NCI-H526 treated with DMSO at 0.1 percent for 48 hours (cell line): ENCODE measurements at regions not wholly inside any gene's neighbourhood (a gene's known extent, or its start where the extent isn't known, plus 50 kb on each side); places are given as distances from the start of the nearest gene placed in this dataset.

Experiments used
- DNase-seq: peaks from one replicate; lab custom pipeline; 2025; lab: John Stamatoyannopoulos, UW

DNA sequence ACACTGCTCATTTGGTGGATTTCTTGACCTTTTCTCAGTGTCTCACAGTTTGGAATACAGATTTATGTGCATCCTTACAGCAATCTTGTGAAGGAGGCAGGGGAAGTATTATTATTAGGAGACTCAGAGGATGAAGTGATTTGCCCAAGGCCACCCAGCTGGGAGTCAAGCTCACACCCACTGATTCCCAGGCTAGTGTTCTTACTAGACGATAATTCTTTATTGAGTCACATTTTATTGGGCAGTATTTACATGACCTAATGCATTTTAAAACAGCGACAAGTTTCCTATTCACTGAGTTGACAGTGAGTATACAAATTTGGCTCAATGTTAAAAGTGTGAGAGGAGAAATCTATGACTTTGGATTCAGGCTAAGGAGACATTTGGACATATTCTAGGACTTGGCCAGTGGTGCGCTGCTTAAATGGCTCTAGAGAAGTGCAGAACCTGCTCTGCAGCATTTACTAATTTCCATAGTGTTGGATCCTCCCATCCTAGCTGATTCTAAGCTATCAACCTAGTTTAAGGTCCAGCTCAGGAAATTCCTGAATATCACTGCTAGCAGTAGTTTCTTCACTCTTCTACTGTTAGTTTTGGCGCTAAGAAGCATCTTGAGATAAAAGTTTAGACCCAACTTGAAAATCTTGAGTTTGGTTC is 199.3 kb downstream of the MTX2 start:
- DNase-seq = peak; percentile 4

DNA sequence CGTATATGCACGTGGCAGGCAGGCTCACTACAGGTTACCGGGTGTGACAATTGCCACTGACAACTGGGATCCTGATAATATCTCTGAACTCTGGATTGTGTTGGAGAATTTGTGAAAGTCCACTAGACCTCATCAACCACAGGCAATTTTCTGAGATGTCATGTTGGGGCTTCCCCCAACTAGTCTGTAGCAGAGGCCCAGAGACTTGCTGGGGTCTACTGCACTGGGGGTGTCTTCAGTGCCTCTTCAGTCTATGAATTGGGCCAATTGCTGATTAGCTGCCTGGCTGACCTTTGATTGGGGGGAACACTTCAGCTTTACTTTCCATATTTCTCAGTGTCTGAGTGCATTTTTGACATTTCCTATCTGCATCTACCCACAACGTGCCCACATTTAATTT is 201.5 kb downstream of the MTX2 start:
- no peak for DNase-seq

DNA sequence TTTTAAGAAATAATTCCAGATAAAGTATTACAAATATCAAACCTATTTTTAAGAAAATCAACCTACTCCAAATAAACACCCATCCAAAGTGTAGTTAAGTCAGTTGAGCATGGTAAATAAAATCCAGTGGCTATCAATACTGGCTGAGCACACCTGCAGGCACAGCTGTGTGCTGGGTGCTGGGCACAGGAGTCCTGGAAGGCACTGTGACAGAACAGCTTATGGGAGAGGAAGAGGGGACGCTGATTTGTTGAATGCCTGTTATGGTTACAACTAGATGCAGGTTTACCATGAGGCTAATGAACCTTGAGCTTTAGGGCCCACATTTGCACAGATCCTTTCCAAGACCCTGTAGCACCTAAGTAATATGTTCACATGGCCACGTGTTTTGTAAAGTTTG is 202.7 kb downstream of the MTX2 start:
- DNase-seq = no peak

DNA sequence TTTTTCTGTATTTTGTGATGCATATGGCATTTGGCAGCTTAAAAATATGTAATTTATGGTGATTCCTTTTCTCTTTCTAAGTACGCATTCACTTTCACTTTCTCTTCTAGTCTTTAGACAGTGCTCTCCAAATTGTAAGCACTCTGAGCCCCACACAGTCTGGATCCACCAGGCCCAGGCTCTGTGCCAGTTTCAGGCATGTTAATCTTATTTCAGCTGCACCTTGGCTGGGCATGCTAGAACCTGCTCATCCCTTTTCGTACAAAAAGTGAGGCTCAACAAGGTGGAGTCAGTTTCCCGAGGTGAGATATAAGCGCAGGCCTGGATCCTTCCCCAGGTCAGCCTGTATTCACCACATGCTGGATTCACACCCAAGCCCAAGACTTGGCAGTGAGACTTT is 203.9 kb downstream of the MTX2 start:
- DNase-seq = no peak

DNA sequence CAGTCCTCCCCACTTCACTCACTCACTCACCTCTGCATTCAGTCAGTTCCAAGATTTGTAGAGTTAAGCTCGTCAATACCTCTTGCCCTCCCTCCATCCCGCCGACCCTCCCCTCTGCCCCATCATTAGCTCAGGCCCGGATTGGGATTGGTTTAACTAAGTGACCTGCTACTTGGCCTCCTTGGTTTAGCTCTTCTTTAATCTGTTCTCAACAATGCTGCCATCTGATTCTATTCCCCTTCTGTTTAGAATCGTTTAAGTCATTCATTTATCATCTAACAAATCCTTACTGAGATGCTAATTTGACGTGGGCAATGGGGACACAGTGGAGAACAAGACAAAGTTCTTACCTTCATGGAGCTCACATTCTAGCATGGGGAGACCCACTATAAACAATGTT is 204.6 kb downstream of the MTX2 start:
- no peak for DNase-seq

DNA sequence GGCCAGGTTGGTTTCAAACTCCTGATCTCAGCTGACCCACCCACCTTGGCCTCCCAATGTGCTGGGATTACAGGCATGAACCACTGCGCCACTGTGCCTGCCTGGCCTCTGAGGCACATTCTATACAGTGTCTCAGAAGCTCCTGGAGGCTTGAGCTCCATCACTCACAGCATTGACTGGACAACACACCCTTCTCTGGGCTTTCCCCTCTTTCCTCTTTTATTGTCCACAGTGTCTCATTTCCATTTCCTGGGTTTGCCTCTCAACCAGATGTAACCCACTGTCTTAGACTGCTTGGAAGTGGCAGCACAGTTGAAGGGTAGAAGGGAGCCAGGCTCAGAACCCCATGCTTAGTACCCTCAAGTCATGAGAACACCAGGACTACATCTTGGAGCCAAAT is 208.1 kb downstream of the MTX2 start:
- no peak for DNase-seq

DNA sequence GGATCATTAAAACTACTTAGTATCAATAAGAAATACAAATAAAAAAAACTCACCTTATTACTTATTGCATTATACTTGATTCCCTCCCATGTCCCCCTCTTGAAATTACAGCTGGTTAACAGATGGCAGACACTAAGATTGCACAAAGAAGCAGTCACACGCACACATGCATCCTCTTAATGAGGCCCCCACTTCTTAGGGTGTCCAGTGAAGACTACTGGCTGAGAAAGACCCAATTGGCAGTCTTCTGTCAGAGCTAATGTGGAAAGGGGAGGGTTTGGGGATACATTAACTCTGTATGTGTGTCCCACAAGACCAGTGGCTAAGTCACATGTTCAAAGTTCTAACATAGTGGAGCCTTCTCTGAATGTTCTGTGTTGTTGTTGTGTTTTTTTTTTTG is 210.7 kb downstream of the MTX2 start:
- DNase-seq = no peak

DNA sequence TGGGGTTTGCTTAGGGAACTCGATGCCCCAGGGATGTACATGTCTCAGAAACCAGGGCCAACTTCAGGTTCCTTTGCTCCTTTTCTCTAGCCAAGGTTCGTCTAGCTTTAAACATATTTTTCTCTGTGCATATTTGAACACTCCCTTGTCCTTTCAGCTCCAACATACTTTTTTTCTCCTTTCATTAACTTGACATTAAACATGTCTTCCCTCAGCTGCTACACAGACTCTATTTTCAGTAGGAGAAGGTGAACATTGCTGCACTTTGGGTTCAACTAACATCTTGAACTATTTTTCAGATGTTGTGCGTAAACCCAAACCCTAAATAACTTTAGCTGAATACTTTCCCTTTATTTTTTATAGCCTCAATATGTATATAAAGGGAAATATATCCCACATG is 212.9 kb downstream of the MTX2 start:
- no peak for DNase-seq

DNA sequence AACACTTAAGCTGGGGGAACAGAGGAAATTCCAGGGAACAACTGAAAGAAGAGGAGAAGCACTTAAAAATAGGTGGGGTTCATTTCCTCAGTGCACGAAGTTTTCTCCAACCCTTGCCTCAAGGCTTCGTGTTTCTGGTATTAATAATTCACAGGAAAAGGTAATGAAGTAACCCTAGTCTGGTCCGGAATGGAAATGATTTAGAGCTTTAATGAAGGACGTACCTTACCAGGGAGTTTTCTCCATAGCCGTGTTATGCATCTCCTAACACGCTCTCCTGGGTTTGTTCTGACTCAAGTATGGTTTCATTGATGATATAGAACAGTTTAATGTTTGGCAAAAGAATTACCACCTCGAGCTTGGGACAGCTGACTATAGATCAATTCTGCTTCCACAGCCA is 214.2 kb downstream of the MTX2 start:
- no peak for DNase-seq

DNA sequence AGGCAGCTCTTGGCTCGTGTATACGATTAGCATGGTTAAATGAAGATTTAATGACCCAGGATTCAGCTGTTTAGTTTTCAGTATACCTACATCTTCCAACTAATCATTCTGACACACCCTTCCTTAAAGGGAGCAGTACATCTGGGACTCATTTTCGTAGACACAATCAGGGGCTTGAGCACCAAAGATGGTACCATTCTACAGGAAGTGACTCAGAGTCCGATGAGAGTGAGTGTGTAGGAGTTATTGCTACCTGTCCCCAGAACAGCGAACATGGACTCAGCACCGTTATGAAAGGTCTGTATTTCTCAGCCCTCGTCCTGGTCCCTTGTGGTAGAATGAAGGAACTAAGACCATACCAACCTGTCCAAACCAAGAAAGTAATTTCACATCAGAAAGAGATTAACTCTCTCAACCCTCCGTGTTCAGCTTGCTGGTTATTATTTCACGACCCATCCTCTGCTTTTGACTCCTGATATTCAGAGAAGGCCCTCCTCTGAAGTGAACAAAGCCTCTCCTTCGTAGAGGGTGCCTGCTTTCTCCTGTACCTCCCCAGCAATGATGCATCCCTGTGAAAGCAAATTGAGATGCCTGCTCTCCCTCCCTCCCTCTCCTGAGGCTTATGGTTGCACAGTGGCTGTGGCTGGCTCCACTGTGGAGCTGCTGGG is 214.8 kb downstream of the MTX2 start:
- no peak for DNase-seq

DNA sequence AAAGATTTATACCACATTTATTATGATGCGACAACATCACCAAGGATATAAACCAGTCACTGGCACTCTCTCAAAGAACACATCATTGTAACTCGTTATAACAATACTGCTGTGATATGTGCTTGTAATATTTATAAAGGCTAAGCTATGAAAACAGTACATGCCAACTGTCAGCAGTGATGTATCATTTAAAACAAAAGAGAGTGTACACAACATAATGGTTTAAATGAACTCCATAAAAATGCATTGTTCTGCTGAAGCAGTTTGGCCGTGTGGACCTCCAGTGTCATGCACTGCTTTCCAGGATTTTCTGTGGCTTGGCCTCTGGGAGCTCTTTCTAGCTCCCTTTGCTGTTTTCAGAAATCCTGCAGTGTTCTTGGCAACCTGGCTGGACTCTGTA is 215.6 kb downstream of the MTX2 start:
- DNase-seq = no peak

DNA sequence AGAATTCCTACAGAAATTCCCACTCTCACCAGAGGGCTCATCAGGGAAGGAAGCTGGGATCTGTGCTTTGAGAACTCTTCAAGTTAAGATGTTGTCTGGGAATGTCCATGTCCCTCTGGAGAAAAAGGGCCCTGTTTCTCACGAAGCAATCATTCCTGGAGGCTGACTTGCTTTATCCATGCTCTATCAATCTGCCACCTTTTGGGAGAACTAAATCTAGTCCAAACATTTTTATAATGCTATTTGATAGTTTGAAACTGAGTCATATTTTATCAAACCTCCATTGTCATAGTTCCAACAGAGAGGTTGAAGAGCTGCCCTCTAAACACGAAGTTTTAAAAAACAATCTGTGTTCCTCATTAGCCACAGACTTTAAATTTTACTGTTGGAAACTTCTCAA is 219.2 kb downstream of the MTX2 start:
- DNase-seq = no peak

DNA sequence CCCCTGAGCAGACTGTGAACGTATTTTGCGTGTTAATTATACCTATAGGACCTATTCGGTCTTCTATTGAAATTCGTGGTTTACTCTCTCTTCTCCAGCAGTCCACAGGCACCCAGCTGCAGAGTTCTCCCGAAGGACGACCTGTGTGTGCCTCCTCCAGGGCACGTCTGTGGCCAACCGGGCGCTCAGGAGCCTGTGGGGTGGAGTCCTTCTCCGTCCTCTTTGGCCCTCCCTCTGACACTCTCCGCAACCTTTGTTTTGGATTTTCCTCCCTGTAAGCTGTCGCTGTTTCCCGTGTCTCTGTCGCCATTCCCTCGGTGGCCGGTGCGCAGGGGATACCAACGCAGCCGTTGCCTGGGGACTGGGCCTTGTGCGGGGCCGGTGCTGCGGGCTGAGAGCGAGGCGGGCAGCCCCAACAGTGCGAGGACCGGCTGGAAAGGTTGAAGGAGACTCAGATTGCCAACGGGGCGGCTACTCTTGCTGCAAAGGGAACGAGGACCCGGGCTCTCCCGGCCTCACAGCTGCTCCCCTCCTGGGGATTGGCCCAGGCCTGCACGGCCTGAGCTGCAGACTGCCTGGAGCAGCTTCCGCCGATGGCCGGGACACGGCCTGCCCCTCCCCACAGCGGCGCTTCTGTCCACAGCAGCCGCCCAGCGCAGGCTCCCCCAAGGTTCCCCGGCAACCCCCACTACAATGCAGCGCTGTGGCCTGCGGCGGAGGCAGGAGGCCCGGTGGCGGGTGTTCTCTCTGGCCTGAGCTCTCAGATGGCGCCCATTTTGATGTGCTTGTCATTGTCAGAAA is 221.0 kb downstream of the MTX2 start:
- no peak for DNase-seq

DNA sequence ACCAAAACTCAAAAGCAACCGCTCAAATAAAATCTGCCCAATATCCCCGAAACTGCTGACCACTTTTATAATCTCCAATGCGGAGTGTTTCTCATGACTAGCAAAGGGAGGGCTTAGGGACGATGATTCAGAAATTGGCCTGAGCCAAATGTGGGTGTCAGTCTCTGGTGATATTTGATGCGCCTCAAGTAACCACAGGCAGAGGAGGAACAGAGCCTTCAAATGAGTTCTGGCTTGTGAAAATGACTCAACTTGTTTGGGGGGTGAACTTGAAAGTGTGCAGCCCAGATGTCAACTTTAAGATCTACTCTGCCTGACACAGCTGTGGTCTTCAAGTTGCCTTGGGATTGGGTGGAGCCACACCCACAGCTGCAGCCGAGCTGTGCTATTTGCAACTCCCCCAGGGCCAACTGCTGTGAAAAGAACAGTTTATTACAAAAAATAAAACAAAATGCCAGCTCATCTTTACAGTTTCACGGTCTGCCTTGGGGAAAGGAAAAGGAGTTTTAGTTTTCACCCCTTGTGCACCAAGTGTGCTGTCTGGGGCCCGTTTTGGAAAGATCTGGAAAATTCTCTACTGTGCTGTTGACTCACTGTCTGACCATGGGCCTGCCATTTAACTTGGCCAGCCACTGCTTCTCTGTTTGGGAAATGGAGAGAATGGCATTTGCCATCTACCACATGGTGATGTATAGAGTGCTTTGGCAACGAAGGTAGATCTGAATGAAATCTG is 222.1 kb downstream of the MTX2 start:
- no peak for DNase-seq

DNA sequence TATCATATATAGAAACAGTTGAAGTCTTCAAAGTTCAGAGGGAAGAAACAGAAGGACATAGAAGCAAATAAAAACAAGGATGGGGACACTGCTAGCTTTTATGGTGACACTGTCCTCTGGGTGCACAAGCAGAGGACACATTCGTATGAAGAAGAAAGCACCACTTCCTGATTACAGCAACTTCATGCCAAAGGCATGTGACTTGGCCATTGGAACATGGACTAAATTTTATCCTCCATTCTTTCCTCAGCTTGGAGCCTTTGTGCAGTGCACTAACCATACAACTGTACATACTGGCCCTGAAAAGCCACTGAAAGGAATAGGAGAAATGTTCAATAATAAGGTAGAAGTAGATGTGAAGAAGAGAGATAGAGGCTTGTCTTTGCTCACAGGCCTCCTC is 223.3 kb downstream of the MTX2 start:
- no peak for DNase-seq

DNA sequence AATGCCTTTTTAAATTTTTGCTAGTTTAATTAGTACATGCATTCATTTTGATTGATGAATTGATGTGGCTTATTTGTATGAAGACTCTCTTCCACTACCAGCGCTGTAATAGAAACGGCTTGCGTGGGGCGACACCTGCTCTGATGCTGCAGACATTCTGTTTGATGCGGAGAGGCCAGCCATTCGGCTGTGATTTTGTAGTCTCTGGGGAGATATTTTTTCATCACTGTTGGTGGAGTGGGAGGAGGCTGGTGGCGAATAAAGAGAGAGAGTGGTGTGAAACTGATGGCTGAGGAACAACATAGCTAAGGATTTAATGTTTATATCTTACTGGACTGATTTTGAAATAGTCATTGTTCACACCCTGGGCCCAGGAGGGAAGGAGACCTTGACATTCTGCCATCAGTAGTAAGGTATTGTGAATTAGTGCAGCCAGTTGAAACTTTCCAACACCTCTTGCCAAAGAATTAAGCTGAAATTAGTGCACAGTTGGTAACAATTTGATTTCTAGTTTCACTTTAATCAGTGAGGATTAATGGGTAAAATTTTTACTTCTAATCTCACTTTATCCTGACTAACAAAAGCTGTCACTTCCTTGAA is 224.1 kb downstream of the MTX2 start:
- no peak for DNase-seq

DNA sequence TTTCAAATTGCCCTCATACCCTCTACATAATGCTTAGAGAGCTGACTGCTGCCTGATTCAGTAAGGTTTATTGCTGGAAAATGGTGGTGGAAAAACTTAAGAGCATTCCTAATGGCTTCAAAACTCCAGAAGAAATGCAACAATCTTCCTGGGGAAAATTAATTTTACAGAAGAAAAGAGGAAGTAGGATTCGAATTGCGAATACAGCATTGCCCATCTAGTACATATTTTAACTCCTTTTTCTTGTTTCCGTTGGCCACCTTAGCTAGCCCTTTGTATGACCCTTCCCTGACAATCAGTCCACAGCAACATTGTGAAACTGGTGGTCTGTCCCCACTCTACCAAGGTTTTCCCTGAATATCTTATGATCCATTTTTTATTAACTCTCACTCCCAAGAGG is 224.7 kb downstream of the MTX2 start:
- no peak for DNase-seq

DNA sequence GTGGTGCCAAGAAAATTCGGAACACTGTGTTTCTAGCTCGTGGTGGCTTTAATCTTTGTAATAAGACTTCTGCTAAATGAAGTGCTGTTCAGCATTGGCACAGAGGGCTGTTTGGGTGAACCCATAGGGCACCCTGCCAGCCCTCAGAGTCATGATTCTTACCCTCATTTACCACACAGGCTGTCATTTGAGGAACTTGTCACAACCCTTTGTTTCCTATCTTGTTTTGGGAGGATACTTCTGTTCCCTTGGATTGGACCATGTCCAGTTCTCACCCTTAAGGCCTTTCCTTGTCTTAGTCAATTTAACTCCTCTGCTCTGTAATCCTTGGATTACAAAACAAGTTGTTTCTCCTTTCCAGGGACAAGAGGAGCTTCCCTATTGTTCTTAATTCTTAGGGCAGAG is 225.7 kb downstream of the MTX2 start:
- DNase-seq = no peak

DNA sequence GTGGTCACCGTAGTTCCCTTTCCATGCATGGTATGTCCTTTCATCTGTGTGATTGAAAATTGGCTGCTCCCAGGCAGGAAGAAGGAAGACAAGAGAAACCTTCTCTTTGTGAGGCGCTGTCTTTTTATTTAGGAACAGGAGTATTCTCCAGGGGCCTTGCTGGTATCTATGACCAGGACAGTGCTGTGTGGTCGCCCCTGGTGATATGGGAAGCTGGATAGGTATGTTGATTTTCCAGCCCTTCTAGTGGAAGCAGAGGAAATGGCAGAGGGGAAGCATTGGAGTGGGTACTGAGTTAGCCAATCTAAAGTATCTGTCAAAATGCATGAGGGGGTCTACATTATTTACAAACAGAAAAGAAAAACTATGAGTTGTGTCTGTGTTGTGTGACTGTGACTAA is 226.6 kb downstream of the MTX2 start:
- no peak for DNase-seq

DNA sequence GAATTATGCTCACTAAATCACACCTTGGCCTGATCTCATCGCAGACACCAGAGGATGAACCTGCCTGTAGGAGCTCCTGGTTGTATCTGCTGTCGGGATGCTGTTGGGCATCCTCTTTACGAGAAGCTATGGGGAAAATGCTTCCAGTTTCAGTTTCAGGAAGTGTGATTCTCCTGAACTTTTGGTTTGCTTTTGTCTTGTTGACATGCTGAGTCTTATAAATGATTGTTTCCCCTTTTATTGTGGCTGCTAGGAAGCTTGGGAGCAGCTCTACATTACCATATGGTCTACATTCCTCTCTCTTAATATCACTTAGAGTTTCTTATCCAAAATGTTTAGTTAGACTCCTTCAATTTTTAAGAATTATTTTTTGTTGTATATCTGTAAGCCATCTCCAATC is 227.5 kb downstream of the MTX2 start:
- DNase-seq = no peak

DNA sequence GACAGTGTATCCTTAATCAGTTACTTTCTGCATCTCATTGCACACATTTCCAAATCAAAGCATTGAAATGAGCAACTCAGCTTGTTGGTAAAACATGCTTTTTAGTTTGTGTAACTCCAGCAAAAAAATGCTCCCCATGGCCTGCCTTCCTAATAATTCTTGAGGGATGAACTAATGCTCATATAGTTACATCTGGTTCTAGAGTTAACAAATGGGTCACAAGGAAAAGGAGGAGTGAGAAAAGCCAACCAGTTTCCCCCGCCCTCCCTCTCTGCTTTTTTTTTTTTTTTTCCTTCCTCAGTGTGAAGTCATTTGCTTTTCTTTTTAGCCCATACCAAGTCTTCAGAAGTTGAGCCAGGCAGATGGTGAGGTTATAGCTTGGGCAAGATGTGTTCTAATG is 231.7 kb downstream of the MTX2 start:
- DNase-seq = no peak

DNA sequence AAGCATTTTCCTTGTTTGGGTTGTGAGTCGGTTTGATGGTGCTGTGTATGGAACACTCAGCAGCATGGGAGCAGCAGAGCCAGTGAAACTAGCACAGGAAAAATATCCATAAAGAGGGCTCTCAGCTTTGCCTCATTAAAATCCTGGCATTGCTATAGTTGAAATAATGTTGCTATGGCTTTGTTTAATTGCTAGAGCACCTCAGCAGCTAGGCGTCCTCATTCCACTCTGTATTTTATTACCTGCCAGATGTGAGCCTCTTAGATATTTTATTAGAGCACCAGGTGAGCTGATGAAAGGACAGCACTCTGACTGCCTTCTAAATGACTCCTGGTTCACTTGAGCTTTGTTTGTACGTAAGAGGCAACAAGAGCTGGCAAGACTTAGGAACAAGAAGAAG is 232.4 kb downstream of the MTX2 start:
- peak; percentile 6 for DNase-seq
